Left lobe of liver (tissue), 2 donors: ENCODE measurements at regions not wholly inside any gene's neighbourhood (a gene's known extent, or its start where the extent isn't known, plus 50 kb on each side); places are given as distances from the start of the nearest gene placed in this dataset.
A peak's percentile ranks its signal among the peaks of the same experiment; 100 is the strongest.

Experiments used
- ATAC-seq: fragments of 200-7000 bp; cut with Tn5 transposase; one replicate; pipeline ENCODE4 v1.9.1; 2020; ENCODE audit warnings: mild to moderate bottlenecking, moderate library complexity
- DNase-seq: peaks from one replicate; pipeline ENCODE4 v3.0.0-alpha.2; 2020; ENCODE audit warnings: low spot score
- donor health status: DM: no; HTN: no; CAD: no; lungs with moderate emphysema.
- donor health status: DM: no; HTN: yes; CAD: no.

GRCh38 chr12:16756833-16757555 lies 151.0 kb upstream of the LMO3 start:
- ATAC-seq (peak; percentile 86), DNase-seq (no peak)

GRCh38 chr12:16730772-16731171 lies 124.8 kb upstream of the LMO3 start:
- no peak for ATAC-seq
- no peak for DNase-seq

- DNase-seq: no peak
- ATAC-seq: no peak
Observed at GRCh38 chr12:16726879-16727278, 120.9 kb upstream of the LMO3 start.

GRCh38 chr12:16719713-16720416 lies 113.9 kb upstream of the LMO3 start:
- ATAC-seq: no peak
- no peak for DNase-seq

- ATAC-seq: no peak
- no peak for DNase-seq
Observed at GRCh38 chr12:16716928-16717327, 111.0 kb upstream of the LMO3 start.

GRCh38 chr12:16692099-16692498 lies 86.1 kb upstream of the LMO3 start:
- ATAC-seq (no peak), DNase-seq (no peak)

GRCh38 chr12:16691624-16692023 lies 85.7 kb upstream of the LMO3 start:
- no peak for ATAC-seq
- DNase-seq: no peak

- DNase-seq: no peak
- no peak for ATAC-seq
Observed at GRCh38 chr12:16688200-16688599, 82.2 kb upstream of the LMO3 start.

GRCh38 chr12:16685107-16685506 lies 79.1 kb upstream of the LMO3 start:
- DNase-seq (no peak), ATAC-seq (no peak)

GRCh38 chr12:16681196-16681595 lies 75.2 kb upstream of the LMO3 start:
- DNase-seq (no peak), ATAC-seq (no peak)

GRCh38 chr12:16675438-16675837 lies 69.5 kb upstream of the LMO3 start:
- no peak for DNase-seq

GRCh38 chr12:16674885-16675284 lies 68.9 kb upstream of the LMO3 start:
- ATAC-seq (no peak), DNase-seq (no peak)

More at GRCh38 chr12:16675438-16675837, 69.5 kb upstream of the LMO3 start:
- no peak for ATAC-seq

- ATAC-seq: no peak
- DNase-seq: no peak
Observed at GRCh38 chr12:16670456-16671050, 64.6 kb upstream of the LMO3 start.

GRCh38 chr12:16669756-16670155 lies 63.8 kb upstream of the LMO3 start:
- ATAC-seq (no peak), DNase-seq (no peak)

- DNase-seq: no peak
- no peak for ATAC-seq
Observed at GRCh38 chr12:16668198-16668597, 62.2 kb upstream of the LMO3 start.

GRCh38 chr12:16658699-16659098 lies 52.7 kb upstream of the LMO3 start:
- DNase-seq: no peak

More at GRCh38 chr12:16658699-16659098, 52.7 kb upstream of the LMO3 start:
- ATAC-seq: no peak
